ENCODE measurements at regions not wholly inside any gene's neighbourhood (a gene's known extent, or its start where the extent isn't known, plus 50 kb on each side); places are given as distances from the start of the nearest gene placed in this dataset.

DNA sequence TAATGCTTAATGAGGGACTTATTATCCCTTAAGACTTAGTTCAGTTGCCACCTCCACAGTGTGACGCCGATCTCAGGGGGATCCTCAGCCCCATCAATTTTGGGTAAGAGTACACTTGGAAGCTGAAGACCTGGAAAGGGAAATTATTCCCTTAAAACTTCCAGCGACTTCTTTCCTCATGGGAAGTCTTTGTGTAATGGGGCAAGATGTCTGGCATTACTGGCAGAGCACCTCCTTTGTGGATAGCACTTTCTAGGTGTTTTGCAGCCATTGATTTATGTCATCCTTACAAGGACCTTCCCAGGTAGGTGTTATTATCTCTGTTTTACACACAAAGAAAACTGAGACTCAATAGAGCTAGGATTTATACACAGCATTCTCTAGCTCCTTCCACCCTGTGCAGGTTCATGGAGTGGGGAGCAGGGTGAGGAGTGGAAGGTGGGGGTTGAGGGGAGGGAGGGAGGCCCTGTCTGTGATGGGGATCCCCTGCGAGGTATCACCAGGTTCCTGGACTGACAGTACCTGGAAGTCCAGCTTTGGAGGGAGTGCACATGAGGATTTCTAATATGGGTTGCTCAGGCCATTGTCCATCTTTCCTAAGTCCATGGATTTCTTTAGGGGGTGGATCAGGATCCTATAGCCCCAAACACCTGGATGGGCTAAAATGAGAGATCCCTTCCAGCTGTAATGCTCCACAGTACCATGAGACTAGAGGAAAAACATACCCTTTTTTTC, 79.4 kb downstream of the MYCN start:
- ATAC-seq (ENCODE audit: low read depth) (no peak), DNase-seq (no peak)
- no peak overlapping the region for H2BK20ac ChIP-seq (ENCODE audit: low read depth, low read length)
- no peak overlapping the region for H3K14ac ChIP-seq (replicated peaks; ENCODE audit: low read depth, low read length)
- no CpG with 5 or more reads among the region's 4 CpGs for WGBS, 2 experiments (ENCODE audit: extremely low coverage in 2 of 2, insufficient read length in 1 of 2)
- H3K9ac ChIP-seq (ENCODE audit: low read depth, low read length), result no peak overlapping the region
- H3K4me3 ChIP-seq (ENCODE audit: insufficient read depth, low read depth, low read length), result no peak overlapping the region
- no peaks in the 10 kb centered on the region for H4K20me1 ChIP-seq (ENCODE audit: insufficient read depth, low read length)
- no peak overlapping the region for H3K23ac ChIP-seq (ENCODE audit: low read depth, low read length)
- BruUV-seq (replicated peaks), result no TSS peak
- H3K9me3 ChIP-seq (ENCODE audit: control insufficient read depth, insufficient read depth, low read length), result peaks cover 22% of the 10 kb centered on the region
- H3K27ac ChIP-seq (ENCODE audit: insufficient read depth, low read length), result no peak overlapping the region
- H4K5ac ChIP-seq (ENCODE audit: low read depth, low read length), result no peak overlapping the region
- in situ Hi-C loops (cut with MboI; ENCODE audit: low sequenced_read_pairs), result no loop called here
- H2BK15ac ChIP-seq (ENCODE audit: low read depth, low read length), result no peak overlapping the region
- TF ChIP-seq RFX5 (IDR thresholded peaks at IDR 0.05; ENCODE audit: low read depth, low read length) (no peak), NFE2L2 (IDR thresholded peaks at IDR 0.05; ENCODE audit: low read depth, low read length) (no peak), MAZ (IDR thresholded peaks at IDR 0.05; ENCODE audit: borderline replicate concordance, low read depth, low read length) (no peak), RCOR1 (IDR thresholded peaks at IDR 0.05; ENCODE audit: insufficient replicate concordance, low read length) (no peak), BHLHE40 (IDR thresholded peaks at IDR 0.05; ENCODE audit: low read depth, low read length) (no peak), MAFK (IDR thresholded peaks at IDR 0.05; ENCODE audit: low read depth, low read length) (no peak), MXI1 (IDR thresholded peaks at IDR 0.05; ENCODE audit: borderline replicate concordance, low read depth, low read length) (no peak), CHD1 (IDR thresholded peaks at IDR 0.05; ENCODE audit: low read depth, low read length) (no peak), SMC3 (IDR thresholded peaks at IDR 0.05; ENCODE audit: low read depth, low read length) (no peak), CEBPB (IDR thresholded peaks at IDR 0.05; ENCODE audit: low read depth, low read length) (no peak), RAD21 (IDR thresholded peaks at IDR 0.05; ENCODE audit: low read length) (no peak), POLR2A (IDR thresholded peaks at IDR 0.05; ENCODE audit: low read depth, low read length) (no peak), FOS (IDR thresholded peaks at IDR 0.05; ENCODE audit: low read depth, low read length) (no peak)
- TF ChIP-seq, protein P1, sequence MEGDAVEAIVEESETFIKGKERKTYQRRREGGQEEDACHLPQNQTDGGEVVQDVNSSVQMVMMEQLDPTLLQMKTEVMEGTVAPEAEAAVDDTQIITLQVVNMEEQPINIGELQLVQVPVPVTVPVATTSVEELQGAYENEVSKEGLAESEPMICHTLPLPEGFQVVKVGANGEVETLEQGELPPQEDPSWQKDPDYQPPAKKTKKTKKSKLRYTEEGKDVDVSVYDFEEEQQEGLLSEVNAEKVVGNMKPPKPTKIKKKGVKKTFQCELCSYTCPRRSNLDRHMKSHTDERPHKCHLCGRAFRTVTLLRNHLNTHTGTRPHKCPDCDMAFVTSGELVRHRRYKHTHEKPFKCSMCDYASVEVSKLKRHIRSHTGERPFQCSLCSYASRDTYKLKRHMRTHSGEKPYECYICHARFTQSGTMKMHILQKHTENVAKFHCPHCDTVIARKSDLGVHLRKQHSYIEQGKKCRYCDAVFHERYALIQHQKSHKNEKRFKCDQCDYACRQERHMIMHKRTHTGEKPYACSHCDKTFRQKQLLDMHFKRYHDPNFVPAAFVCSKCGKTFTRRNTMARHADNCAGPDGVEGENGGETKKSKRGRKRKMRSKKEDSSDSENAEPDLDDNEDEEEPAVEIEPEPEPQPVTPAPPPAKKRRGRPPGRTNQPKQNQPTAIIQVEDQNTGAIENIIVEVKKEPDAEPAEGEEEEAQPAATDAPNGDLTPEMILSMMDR (conservative IDR thresholded peaks at IDR 0.05; ENCODE audit: low read depth, low read length), result no peak
- TF ChIP-seq, protein P2, sequence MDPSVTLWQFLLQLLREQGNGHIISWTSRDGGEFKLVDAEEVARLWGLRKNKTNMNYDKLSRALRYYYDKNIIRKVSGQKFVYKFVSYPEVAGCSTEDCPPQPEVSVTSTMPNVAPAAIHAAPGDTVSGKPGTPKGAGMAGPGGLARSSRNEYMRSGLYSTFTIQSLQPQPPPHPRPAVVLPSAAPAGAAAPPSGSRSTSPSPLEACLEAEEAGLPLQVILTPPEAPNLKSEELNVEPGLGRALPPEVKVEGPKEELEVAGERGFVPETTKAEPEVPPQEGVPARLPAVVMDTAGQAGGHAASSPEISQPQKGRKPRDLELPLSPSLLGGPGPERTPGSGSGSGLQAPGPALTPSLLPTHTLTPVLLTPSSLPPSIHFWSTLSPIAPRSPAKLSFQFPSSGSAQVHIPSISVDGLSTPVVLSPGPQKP (IDR thresholded peaks at IDR 0.05; ENCODE audit: borderline replicate concordance, low read depth, low read length), result no peak
- TF ChIP-seq, protein P3, sequence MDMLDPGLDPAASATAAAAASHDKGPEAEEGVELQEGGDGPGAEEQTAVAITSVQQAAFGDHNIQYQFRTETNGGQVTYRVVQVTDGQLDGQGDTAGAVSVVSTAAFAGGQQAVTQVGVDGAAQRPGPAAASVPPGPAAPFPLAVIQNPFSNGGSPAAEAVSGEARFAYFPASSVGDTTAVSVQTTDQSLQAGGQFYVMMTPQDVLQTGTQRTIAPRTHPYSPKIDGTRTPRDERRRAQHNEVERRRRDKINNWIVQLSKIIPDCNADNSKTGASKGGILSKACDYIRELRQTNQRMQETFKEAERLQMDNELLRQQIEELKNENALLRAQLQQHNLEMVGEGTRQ (IDR thresholded peaks at IDR 0.05; ENCODE audit: low read depth, low read length), result no peak
- no peak overlapping the region for H3K56ac ChIP-seq (ENCODE audit: extremely low read depth, insufficient read depth, low read length)
- intact Hi-C loops (cut with micrococcal nuclease), result no loop called here
- no peaks in the 10 kb centered on the region for H3K4me1 ChIP-seq (ENCODE audit: control insufficient read depth, insufficient read depth, low read length)
- dilution Hi-C loops (cut with HindIII; ENCODE audit: low sequenced_read_pairs, unreplicated experiment), result no loop called here
- H3K4me2 ChIP-seq (ENCODE audit: low read depth, low read length), result no peak overlapping the region
- H2AFZ ChIP-seq (replicated peaks; ENCODE audit: low read length, poor library complexity), result no peak overlapping the region
- H4K8ac ChIP-seq (ENCODE audit: low read depth in 2 of 2, low read length in 2 of 2), result no peak overlapping the region
- ChIA-PET CTCF (no interaction called here), POLR2A (ENCODE audit: unreplicated experiment) (no interaction called here)
- H4K91ac ChIP-seq (ENCODE audit: insufficient read depth, low read depth, low read length), result no peak overlapping the region
- no peak overlapping the region for H2AK9ac ChIP-seq (replicated peaks; ENCODE audit: low read depth, low read length, poor library complexity)
- H3K18ac ChIP-seq (ENCODE audit: low read depth, low read length), result no peak overlapping the region
- H3K27me3 ChIP-seq (ENCODE audit: control insufficient read depth, insufficient read depth, low read length), result no peaks in the 10 kb centered on the region
- no peak overlapping the region for H3K4ac ChIP-seq (ENCODE audit: low read depth, low read length)
- H3K79me1 ChIP-seq (ENCODE audit: low read depth in 1 of 2, low read length in 2 of 2), result no peaks in the 10 kb centered on the region
- H2BK120ac ChIP-seq (ENCODE audit: low read depth, low read length), result no peak overlapping the region
- H3K9me1 ChIP-seq (ENCODE audit: insufficient read depth, low read length), result no peaks in the 10 kb centered on the region
- H3K36me3 ChIP-seq (ENCODE audit: control insufficient read depth, insufficient read depth, low read length), result no peaks in the 10 kb centered on the region
- H2BK5ac ChIP-seq (ENCODE audit: low read depth, low read length, poor library complexity, severe bottlenecking), result no peak overlapping the region
- H2AK5ac ChIP-seq (ENCODE audit: low read depth, low read length), result no peak overlapping the region

Data from IMR-90 (cell line).